Heart left ventricle (tissue), 13 donors: ENCODE measurements at regions not wholly inside any gene's neighbourhood (a gene's known extent, or its start where the extent isn't known, plus 50 kb on each side); places are given as distances from the start of the nearest gene placed in this dataset.

Experiments
- CTCF ChIP-seq, 12 donors: fragments of 200-600 bp; sonication (generic) in 4 of 12; IDR thresholded peaks; one replicate each; pipeline versions ENCODE4 v1.5.0 to v1.8.0; 2018 to 2022; ENCODE audit warnings: antibody characterized with exemption in 12 of 12, mild to moderate bottlenecking in 5 of 12
- POLR2A ChIP-seq, 2 donors: fragments of 450-650 bp; IDR thresholded peaks; one replicate each; pipeline ENCODE4 v1.6.1; 2017; ENCODE audit warnings: antibody characterized with exemption in 2 of 2, mild to moderate bottlenecking in 2 of 2, moderate library complexity in 2 of 2
- donor health status: ischemic (EF 13 %, LVEDD 7.1; RV severe dilation, severe dysfunction).
- donor health status: DM: no; HTN: yes; CAD: no.
- donor health status: DM: no; HTN: no; CAD: no.
- donor health status: ischemic (EF 25% LVEDD 6.9; RV normal size, moderate dysfunction).
- donor health status: ischemic (EF 25% LVEDD 5.7; RV mildly dilated, moderate dysfunction).
- donor health status: ischemic (EF 35%, LVEDD 5.7; RV mildly dilated, moderate dysfunction).
- donor health status: nonischemic (EF 11% LVEDD 7.7; RV severe dilation, severe dysfunction).
- donor health status: DM: yes; HTN: yes; CAD: no.
- donor health status: PGD.
- donor health status: ischemic (EF 29% LVEDD 5.4; RV normal size, mild dysfunction).
- donor health status: nonischemic (EF 23%, LVEDD 6.1; RV moderate dilation, normal function).

GRCh38 chr2:117679952-117680351, 134.5 kb upstream of the DDX18 start:
- TF ChIP-seq CTCF (IDR thresholded peaks at IDR 0.05), result no peak
- no peak for TF ChIP-seq POLR2A (IDR thresholded peaks at IDR 0.05)
